ENCODE measurements at regions not wholly inside any gene's neighbourhood (a gene's known extent, or its start where the extent isn't known, plus 50 kb on each side); places are given as distances from the start of the nearest gene placed in this dataset.

DNA sequence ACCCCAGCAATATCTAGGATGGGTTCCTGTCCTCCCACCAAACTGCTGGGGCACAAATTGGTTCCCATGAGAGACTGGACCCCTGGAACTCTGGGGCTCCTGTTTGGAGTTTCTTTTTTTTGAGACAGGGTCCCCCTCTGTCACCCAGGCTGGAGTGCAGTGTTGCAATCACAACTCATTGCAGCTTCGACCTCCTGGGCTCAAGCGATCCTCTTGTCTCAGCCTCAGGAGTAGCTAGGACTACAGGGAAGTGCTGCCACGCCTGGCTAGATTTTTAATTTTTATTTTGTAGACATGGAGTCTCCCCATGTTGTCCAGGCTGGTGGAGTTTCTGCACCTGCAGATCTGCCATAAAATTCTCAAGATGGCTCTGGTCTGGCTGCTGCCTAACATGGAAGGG, 56.3 kb upstream of the BRD7 start:
- intact Hi-C loops (cut with micrococcal nuclease) (no loop called here), dilution Hi-C loops (cut with MboI; ENCODE audit: extremely low pct_ligation_motif_present, low sequenced_read_pairs) (no loop called here)
- no peak for DNase-seq (ENCODE audit: low read depth, low spot score)
- Histone ChIP-seq H3K9ac (replicated peaks; ENCODE audit: extremely low read depth, insufficient read depth, low read length) (no peak overlapping the region), H2AFZ (ENCODE audit: low read depth, low read length) (no peak overlapping the region), H3K4me1 (ENCODE audit: control insufficient read depth, extremely low read depth, insufficient read depth, low read length) (no peaks in the 10 kb centered on the region), H4K20me1 (replicated peaks; ENCODE audit: control insufficient read depth, extremely low read depth, insufficient read depth, low read length) (no peaks in the 10 kb centered on the region), H3K9me1 (replicated peaks; ENCODE audit: control insufficient read depth, extremely low read depth, insufficient read depth, low read length) (no peaks in the 10 kb centered on the region), H3K27ac (ENCODE audit: insufficient read depth, low read depth, low read length) (no peak overlapping the region), H3K4me2 (ENCODE audit: insufficient read depth, low read length) (no peak overlapping the region), H3K79me2 (ENCODE audit: control insufficient read depth, insufficient read depth, low read length) (no peaks in the 10 kb centered on the region), H3K9me3 (replicated peaks; ENCODE audit: control insufficient read depth, insufficient read depth, low read length) (no peaks in the 10 kb centered on the region), H3K36me3 (ENCODE audit: control insufficient read depth in 2 of 2, extremely low read depth in 1 of 2, insufficient read depth in 2 of 2, low read length in 2 of 2) (no peaks in the 10 kb centered on the region), H3K4me3 (replicated peaks in 1 of 3; ENCODE audit: insufficient read depth in 1 of 3, low read depth in 1 of 3, low read length in 3 of 3) (no peak overlapping the region), H3K27me3 (ENCODE audit: control insufficient read depth in 2 of 2, insufficient read depth in 2 of 2, low read length in 2 of 2) (no peaks in the 10 kb centered on the region)
- BruUV-seq (replicated peaks), result no TSS peak
- ChIA-PET POLR2A (no interaction called here), CTCF (no interaction called here)
- FAIRE-seq, result no peak
- no peak for TF ChIP-seq GATA2 (IDR thresholded peaks at IDR 0.05; ENCODE audit: insufficient read depth, insufficient read length, low read depth, low read length)
- TF ChIP-seq EZH2 (IDR thresholded peaks at IDR 0.05; ENCODE audit: borderline replicate concordance, low read depth, low read length, severe bottlenecking), result no peak
- TF ChIP-seq POLR2AphosphoS5 (IDR thresholded peaks at IDR 0.05; ENCODE audit: insufficient read depth, low read depth, low read length), result no peak
- TF ChIP-seq, protein P1, sequence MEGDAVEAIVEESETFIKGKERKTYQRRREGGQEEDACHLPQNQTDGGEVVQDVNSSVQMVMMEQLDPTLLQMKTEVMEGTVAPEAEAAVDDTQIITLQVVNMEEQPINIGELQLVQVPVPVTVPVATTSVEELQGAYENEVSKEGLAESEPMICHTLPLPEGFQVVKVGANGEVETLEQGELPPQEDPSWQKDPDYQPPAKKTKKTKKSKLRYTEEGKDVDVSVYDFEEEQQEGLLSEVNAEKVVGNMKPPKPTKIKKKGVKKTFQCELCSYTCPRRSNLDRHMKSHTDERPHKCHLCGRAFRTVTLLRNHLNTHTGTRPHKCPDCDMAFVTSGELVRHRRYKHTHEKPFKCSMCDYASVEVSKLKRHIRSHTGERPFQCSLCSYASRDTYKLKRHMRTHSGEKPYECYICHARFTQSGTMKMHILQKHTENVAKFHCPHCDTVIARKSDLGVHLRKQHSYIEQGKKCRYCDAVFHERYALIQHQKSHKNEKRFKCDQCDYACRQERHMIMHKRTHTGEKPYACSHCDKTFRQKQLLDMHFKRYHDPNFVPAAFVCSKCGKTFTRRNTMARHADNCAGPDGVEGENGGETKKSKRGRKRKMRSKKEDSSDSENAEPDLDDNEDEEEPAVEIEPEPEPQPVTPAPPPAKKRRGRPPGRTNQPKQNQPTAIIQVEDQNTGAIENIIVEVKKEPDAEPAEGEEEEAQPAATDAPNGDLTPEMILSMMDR (IDR thresholded peaks at IDR 0.05; ENCODE audit: extremely low read depth in 1 of 2, insufficient read depth in 1 of 2, low read depth in 1 of 2, low read length in 2 of 2), result no peak
- no peak for TF ChIP-seq FOS (IDR thresholded peaks at IDR 0.05; ENCODE audit: borderline replicate concordance, insufficient read depth, low read length)
- no peak for TF ChIP-seq MYC (IDR thresholded peaks at IDR 0.05; ENCODE audit: low read depth, low read length)
- TF ChIP-seq, protein P2, sequence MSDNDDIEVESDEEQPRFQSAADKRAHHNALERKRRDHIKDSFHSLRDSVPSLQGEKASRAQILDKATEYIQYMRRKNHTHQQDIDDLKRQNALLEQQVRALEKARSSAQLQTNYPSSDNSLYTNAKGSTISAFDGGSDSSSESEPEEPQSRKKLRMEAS (IDR thresholded peaks at IDR 0.05; ENCODE audit: insufficient read depth, insufficient read length), result no peak
- no peak for TF ChIP-seq POLR2A (IDR thresholded peaks at IDR 0.05; ENCODE audit: low read depth, low read length)
- TF ChIP-seq JUN (IDR thresholded peaks at IDR 0.05; ENCODE audit: borderline replicate concordance, insufficient read depth, insufficient read length, low read depth), result no peak
